GM18498 (cell line): ENCODE measurements at regions not wholly inside any gene's neighbourhood (a gene's known extent, or its start where the extent isn't known, plus 50 kb on each side); places are given as distances from the start of the nearest gene placed in this dataset.
"Not testable (repeated sequence)": the region's sequence is repeated elsewhere in the genome, so short reads cannot be mapped to it uniquely, and the experiment has no call there.

Experiments used
- ATAC-seq: cut with Tn5 transposase; IDR thresholded peaks from one replicate; pipeline ENCODE4 v1.9.1; 2021; ENCODE audit warnings: mild to moderate bottlenecking, moderate library complexity; ENCODE audit not compliant: unreplicated experiment

DNA sequence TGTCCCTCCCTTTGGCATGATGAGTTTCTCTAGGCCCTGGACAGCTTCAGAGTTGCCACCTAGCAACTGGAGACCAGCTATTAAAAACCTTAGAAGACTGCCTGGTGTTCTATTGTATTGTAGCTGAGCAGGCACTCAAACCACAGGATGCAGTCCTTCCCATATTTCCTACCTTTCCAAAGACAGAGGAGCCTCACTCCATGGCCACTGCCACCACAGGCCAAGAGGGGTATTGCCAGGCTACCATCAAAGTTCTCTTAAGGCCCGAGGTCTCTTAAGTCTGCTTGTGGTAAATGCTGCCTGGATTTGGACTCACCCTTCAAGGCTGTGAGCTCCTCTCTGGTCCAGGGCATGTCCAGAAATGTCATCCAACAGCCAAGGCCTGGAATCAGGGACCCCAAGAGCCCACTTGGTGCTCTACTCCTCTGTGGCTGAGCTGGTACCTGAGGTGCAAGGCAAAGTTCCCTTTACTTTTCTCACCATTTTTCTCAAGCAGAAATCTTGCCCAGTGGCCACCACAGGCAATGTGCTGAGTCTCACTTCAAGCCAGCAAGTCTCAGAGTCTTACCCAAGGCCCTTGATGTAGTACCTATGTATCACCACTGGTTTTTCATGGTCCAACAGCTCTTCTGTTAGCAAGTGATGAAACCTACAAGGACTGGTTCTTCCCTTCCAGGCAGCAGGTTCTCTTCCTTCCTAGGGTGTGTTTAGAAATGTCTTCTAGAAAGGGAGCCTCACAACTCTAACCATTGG lies 269.4 kb downstream of the AMY1C start:
- ATAC-seq, result no peak

DNA sequence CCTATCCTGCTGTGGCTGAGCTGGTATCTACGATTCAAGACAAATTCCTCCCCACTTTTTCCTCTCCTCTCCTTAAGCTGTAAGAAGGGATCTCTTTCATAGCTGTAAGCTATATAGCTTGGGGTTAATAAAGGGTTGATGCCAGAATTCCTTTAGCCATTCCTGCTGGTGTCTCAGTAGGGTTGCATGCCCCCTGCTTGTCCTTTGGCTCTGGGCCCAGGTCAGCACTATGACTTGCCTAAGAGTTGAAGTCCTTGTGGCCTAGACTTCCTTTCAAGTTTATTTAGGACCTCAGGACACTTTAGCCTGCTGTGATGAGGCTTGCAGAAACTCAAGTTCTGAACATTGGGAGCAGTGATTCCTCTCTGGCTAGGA lies 270.0 kb downstream of the AMY1C start:
- ATAC-seq, result no peak

- peak; percentile 41 for ATAC-seq
Measured at GRCh38 chr1:104028416-104029035, 278.8 kb downstream of the AMY1C start.

GRCh38 chr1:104029456-104029970 lies 279.8 kb downstream of the AMY1C start:
- no peak for ATAC-seq

- no peak for ATAC-seq
Measured at GRCh38 chr1:104056786-104057185, 307.1 kb downstream of the AMY1C start.

DNA sequence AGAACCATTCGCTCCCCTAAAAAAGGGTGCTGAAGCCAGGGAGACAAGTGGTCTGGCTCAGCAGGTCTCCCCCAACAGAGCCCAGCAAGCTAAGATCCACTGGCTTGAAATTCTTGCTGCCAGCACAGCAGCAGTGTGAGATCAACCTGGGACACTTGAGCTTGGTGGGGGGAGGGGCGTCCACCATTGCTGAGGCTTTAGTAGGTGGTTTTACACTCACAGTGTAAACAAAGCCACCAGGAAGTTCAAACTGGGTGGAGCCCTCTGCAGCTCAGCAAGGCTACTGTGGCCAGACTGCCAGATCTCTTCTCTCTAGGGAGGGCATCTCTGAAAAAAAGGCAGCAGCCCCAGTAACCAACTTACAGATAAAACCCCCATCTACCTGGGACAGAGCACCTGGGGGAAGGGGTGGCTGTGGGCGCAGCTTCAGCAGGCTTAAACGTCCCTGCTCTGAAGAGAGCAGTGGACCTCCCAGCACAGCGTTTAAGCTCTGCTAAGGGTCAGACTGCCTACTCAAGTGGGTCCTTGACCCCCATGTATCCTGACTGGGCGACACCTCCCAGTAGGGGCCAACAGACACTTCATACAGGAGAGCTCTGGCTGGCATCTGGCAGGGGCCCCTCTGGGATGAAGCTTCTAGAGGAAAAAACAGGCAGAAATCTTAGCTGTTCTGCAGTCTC lies 307.7 kb downstream of the AMY1C start:
- ATAC-seq, result not testable (repeated sequence)

GRCh38 chr1:104061637-104062036 lies 311.9 kb downstream of the AMY1C start:
- ATAC-seq, result not testable (repeated sequence)

- ATAC-seq, result no peak
Measured at GRCh38 chr1:104064399-104064798, 314.7 kb downstream of the AMY1C start.

GRCh38 chr1:104072915-104073371 lies 323.2 kb downstream of the AMY1C start:
- no peak for ATAC-seq

DNA sequence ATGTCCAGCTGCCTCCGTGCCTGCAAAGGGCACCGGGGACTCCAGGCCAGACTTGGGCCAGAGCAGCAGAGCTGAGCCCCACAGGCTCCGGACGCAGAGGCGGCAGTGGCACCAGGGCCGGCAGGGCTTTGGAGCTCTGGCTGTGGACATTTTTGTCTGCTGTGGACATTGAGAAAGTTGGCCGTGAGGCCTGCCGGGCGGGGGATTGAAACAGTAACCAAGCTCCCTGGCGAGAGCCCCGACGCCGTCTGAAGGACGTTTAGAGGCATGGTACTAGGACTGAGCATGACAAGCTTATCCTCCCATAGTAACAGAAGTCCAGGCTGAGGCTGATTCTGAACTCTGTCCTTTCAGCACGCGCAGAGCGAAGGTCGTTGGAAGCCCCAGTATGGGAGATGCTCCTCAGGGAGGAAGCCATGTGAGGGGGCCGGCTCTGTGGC lies 323.8 kb downstream of the AMY1C start:
- no peak for ATAC-seq

GRCh38 chr1:104082221-104082620 lies 332.5 kb downstream of the AMY1C start:
- ATAC-seq, result no peak

- ATAC-seq, result no peak
Measured at GRCh38 chr1:104084380-104084779, 334.7 kb downstream of the AMY1C start.

DNA sequence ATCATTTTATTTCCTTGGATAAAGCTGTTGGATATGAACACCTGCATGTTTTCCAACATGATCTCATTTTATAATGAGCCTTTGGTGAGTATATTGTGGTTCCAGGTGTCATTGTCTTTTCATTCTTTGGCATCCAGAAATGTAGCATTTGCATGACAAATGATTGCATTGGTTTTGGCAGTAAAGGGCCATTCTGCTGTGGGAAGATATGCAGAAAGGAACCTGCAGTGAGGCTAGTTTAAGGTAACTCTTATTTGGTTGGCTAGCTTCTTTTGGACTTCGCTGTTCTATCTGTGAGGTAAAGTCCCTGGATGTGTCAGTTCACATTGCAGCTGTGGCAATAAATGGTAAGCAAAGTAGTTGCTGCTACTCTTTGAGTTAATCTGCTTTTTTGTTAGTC lies 343.0 kb downstream of the AMY1C start:
- no peak for ATAC-seq

DNA sequence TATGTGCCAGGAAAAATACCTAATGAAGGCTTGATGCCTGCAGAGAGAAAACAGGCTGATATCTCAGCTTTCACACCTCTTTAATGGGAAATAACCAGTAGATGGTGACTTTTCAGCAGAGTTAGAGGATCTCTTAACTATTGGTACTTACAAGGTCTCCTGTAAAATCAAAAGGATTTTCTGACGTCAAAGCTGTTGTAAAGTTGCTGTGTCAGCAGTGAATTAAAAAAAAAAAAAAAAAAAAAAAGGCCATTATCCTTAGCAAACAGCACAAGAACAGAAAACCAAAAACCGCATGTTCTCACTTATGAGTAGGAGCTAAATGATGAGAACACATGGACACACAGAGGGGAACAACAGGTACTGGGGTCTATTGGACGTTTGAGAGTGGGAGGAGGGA lies 349.1 kb downstream of the AMY1C start:
- no peak for ATAC-seq

- ATAC-seq, result no peak
Measured at GRCh38 chr1:104100115-104100514, 350.4 kb downstream of the AMY1C start.

DNA sequence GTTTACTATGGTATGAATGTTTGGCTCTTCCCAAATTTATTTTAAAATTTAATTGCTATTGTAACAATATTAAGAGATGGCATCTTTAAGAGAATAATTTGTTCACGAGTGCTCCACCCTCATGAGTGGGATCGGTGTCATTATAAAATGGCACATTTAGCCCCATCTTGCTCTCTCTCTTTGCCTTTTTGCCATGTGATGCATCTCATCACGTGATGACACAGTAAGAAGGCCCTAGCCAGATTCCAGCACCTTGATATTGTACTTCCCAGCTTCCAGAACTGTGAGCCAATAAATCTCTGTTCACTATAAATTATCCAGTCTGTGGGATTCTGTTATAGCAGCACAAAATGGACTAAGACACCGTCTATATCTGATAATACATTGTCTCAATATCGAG lies 355.8 kb downstream of the AMY1C start:
- no peak for ATAC-seq

DNA sequence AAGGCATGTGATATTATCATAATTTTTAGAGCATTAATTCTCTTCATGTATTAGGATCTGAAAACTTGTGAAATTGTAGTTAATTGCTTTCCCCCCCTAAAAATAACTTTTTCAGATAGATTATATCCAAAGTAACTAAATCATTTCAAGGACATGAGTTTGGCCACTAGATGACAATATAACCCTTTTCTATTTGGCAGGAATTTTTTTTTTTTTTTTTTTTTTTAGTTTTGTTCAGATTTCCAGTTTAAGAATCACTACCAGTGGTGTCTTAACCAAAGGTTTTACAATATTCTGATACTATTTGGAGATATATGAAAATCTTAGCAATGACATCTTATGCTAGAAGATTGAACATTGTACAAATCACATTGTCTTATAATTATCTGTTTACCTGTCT lies 370.8 kb downstream of the AMY1C start:
- ATAC-seq, result no peak

GRCh38 chr1:104121271-104121670 lies 371.6 kb downstream of the AMY1C start:
- ATAC-seq, result no peak

DNA sequence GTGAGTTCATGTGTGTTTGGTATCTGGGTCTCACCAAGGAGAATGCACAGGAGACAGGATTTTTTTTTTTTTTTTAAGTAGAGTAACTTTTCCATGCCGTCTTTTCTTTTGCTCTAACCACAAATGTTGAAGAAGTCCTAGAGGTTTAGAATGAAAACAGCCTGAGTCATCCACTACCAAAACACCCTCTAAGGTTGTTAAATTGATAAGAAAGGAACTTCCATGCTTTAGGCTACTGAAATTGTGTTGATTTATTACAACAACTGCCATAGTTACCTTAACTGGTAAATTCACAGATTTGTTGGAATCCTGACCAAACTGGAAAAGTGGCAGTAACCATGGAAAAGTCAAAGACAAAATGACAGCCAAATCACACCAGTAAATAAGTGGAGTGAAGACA lies 375.6 kb downstream of the AMY1C start:
- ATAC-seq, result no peak

DNA sequence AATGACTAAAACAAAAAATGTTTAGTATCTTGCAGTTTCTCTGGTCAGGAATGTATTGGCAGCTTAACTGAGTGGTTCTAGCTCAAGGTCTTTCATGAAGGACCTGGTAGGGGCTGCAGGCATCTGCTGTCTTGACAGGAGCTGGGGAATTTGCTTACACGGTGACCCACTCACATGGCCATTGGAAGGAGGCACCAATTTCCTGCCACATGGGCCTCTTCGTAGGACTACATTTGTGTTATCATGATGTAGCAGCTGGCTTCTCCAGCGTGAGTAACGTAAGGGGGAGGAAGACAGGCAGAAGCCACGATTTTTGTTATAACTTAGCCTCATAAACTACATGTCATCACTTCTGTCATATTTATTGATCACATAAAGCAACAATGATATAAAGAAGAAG lies 376.3 kb downstream of the AMY1C start:
- ATAC-seq, result no peak

GRCh38 chr1:104132382-104132973 lies 382.8 kb downstream of the AMY1C start:
- ATAC-seq, result no peak
